Fibroblast of the aortic adventitia (primary cell): ENCODE measurements at regions not wholly inside any gene's neighbourhood (a gene's known extent, or its start where the extent isn't known, plus 50 kb on each side); places are given as distances from the start of the nearest gene placed in this dataset.

Experiments
- DNase-seq: peaks from one replicate; pipeline ENCODE4 v3.0.0-alpha.2; 2010; ENCODE audit warnings: low read depth
- H3K4me3 ChIP-seq: 2 replicates; pipeline ENCODE4 v1.5.1; 2011; ENCODE audit warnings: low read depth, mild to moderate bottlenecking, control low read depth, low read length, moderate library complexity
- CTCF ChIP-seq: IDR thresholded peaks from 2 replicates; pipeline ENCODE4 v1.5.1; 2011; ENCODE audit warnings: mild to moderate bottlenecking, low read length, control low read depth, inconsistent platforms; ENCODE audit not compliant: insufficient read depth

- DNase-seq, result no peak
- no peak overlapping the region for H3K4me3 ChIP-seq
- TF ChIP-seq CTCF, result no peak
These were observed 133.8 kb upstream of the TMC3 start for GRCh38 chr15:81507831-81508230.

DNA sequence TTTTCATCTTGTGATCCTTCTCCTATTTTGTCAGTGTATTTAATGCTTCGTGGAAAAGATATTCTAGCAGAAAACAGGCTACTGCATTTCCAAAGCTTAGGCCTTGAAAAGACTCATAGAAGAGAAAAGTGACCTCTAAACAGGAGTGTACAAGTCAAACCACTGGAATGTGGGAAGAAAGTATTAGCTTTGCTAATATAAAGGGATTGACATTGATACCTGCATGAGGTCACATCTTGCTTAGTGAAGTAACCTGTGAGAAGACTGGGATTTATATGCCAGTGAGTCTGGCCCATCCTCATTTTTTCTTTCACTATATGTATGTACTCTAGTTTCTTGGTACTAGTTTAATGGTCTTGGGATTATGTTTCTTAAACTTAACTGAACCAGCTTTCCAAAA lies 132.9 kb upstream of the TMC3 start:
- H3K4me3 ChIP-seq, result no peak overlapping the region
- DNase-seq, result no peak

GRCh38 chr15:81506071-81506470 lies 132.1 kb upstream of the TMC3 start:
- H3K4me3 ChIP-seq, result no peak overlapping the region
- no peak for DNase-seq
- no peak for TF ChIP-seq CTCF

More for the DNA sequence above, 132.9 kb upstream of the TMC3 start:
- TF ChIP-seq CTCF, result no peak

GRCh38 chr15:81504170-81504905 lies 130.3 kb upstream of the TMC3 start:
- TF ChIP-seq CTCF, result no peak
- no peak overlapping the region for H3K4me3 ChIP-seq
- peak; percentile 78 for DNase-seq

DNA sequence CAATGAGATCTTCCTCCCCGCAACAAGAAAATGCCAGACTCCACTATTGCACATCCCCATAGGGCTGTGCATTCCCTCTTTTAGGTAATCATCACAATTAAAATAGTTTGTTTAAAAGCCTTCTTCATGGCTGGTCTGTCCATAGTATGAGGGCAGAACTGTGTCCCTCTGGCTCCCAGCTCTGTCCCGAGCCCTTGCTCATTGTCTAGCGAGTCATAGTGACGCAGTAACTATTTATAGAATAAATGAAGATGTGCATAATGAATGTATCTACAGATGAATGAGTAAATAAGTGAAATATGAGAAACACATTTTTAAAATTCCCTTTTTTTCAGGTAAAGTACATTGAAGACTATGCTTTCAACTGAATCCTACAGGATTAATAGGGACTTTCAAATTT lies 128.4 kb upstream of the TMC3 start:
- no peak overlapping the region for H3K4me3 ChIP-seq
- no peak for DNase-seq
- TF ChIP-seq CTCF, result no peak

DNA sequence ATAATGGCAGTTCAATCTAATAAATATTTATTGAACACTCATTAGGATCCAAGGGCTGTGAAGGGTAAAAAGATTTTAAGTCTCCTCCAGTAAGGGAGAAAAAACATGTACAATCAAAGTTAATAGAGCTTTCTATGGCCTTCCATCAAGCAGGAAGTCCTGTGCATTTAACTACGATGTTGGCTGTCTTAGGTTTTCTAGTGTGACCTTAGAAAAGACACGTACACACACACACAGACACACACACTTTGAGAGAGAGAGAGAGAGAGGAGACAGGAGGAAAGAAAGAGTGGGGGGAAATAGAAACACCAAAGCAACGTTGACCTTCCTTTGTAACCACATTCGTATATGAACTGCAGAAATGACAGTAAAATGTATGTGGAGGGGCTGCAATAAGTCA lies 126.1 kb upstream of the TMC3 start:
- no peak for TF ChIP-seq CTCF
- no peak overlapping the region for H3K4me3 ChIP-seq
- no peak for DNase-seq

DNA sequence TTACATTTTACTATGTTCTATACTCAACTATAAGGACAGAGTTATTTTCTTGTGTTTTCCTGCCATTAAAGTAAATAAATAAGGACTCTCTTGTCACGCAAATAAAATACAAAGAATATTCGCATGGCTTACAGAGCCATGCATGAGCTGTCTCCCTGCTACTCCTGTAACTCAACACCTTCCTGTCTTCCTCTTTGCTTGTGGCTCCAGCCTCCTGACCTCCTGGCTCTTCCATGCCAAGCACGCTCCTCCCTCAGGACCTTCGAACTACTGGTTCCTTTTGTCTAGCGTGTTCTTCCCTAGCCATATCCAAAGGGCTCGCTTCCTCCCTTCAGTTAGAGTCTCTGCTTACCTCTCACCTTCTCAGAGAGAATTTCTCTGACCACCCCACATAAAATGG lies 124.3 kb upstream of the TMC3 start:
- no peak overlapping the region for H3K4me3 ChIP-seq
- TF ChIP-seq CTCF, result no peak
- no peak for DNase-seq
